Stimulated activated CD4-positive, alpha-beta T cell treated with anti-CD3 and anti-CD28 coated beads, Interleukin-2, amount 100 ng/mL, for 48 hours (primary cell): ENCODE measurements at regions not wholly inside any gene's neighbourhood (a gene's known extent, or its start where the extent isn't known, plus 50 kb on each side); places are given as distances from the start of the nearest gene placed in this dataset.

ENCODE experiments used
- DNase-seq, 2 donors: peaks; one replicate each; pipeline ENCODE4 v3.0.0-alpha.2; 2020

- no peak for DNase-seq
Measured at GRCh38 chr5:154587123-154588026, 109.3 kb upstream of the HAND1 start.

- no peak for DNase-seq
Measured at GRCh38 chr5:154583671-154584177, 105.7 kb upstream of the HAND1 start.

GRCh38 chr5:154580422-154580821 lies 102.4 kb upstream of the HAND1 start:
- DNase-seq: no peak

GRCh38 chr5:154577416-154577815 lies 99.4 kb upstream of the HAND1 start:
- DNase-seq: no peak

GRCh38 chr5:154576429-154576806 lies 98.4 kb upstream of the HAND1 start:
- DNase-seq: no peak

- no peak for DNase-seq
Measured at GRCh38 chr5:154575546-154576428, 97.8 kb upstream of the HAND1 start.

GRCh38 chr5:154573011-154573410 lies 95.0 kb upstream of the HAND1 start:
- no peak for DNase-seq

- DNase-seq: no peak
Measured at GRCh38 chr5:154571325-154572035, 93.5 kb upstream of the HAND1 start.

GRCh38 chr5:154570572-154571324 lies 92.7 kb upstream of the HAND1 start:
- DNase-seq: no peak

- no peak for DNase-seq
Measured at GRCh38 chr5:154568589-154568988, 90.6 kb upstream of the HAND1 start.

- no peak for DNase-seq
Measured at GRCh38 chr5:154567155-154567554, 89.1 kb upstream of the HAND1 start.

- no peak for DNase-seq
Measured at GRCh38 chr5:154566146-154566680, 88.2 kb upstream of the HAND1 start.

- no peak for DNase-seq
Measured at GRCh38 chr5:154565123-154565522, 87.1 kb upstream of the HAND1 start.

- no peak for DNase-seq
Measured at GRCh38 chr5:154562244-154562880, 84.3 kb upstream of the HAND1 start.

- no peak for DNase-seq
Measured at GRCh38 chr5:154559398-154560276, 81.6 kb upstream of the HAND1 start.

GRCh38 chr5:154557548-154557947 lies 79.5 kb upstream of the HAND1 start:
- no peak for DNase-seq

GRCh38 chr5:154547551-154547950 lies 69.5 kb upstream of the HAND1 start:
- no peak for DNase-seq

GRCh38 chr5:154546719-154547118 lies 68.7 kb upstream of the HAND1 start:
- no peak for DNase-seq

GRCh38 chr5:154544646-154545045 lies 66.6 kb upstream of the HAND1 start:
- no peak for DNase-seq

GRCh38 chr5:154543380-154543779 lies 65.4 kb upstream of the HAND1 start:
- DNase-seq: no peak
